ENCODE measurements at regions not wholly inside any gene's neighbourhood (a gene's known extent, or its start where the extent isn't known, plus 50 kb on each side); places are given as distances from the start of the nearest gene placed in this dataset.

DNA sequence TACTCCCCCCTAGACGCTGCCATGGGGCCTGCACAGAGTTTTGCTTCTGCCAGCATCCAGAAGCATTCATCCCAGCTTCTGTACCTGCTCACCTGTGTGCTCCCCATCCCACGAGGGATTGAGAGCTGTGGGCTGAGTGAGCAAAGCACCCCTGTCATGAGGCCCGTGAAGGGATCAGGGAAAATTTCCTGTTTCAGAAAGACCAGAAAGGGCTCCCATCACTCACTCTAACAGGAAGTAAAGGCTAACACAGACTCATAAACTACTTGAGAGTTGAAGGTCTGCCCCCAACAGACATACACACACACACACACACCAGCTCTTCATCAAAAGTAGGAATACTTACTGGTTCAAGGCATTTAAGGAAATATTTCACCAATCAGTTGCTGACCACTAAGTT is 256.5 kb upstream of the NT5E start:
- no peak for DNase-seq (ENCODE audit: low read depth, low spot score)

GRCh38 chr6:85192596-85192995 is 257.3 kb upstream of the NT5E start:
- no peak for DNase-seq (ENCODE audit: low read depth, low spot score)

DNA sequence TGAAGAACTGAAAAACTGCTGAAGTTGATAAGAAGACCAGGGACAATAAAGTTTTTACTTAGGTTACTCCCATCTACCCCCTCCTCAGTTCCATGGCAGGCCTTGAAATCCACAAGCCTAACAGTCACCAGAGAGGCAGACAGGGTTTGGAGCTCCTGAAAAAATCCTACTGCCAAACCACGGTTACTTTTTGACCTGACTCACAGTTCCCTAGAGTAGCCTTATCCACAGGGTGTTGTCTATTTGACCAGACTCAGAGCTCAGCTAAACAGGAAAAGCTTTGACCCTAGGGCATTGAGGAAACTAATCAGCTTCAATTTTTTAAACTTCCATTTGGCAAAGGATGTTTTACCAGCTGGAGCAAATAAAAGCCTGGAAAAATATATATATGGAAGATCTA is 257.7 kb upstream of the NT5E start:
- no peak for DNase-seq (ENCODE audit: low read depth, low spot score)

DNA sequence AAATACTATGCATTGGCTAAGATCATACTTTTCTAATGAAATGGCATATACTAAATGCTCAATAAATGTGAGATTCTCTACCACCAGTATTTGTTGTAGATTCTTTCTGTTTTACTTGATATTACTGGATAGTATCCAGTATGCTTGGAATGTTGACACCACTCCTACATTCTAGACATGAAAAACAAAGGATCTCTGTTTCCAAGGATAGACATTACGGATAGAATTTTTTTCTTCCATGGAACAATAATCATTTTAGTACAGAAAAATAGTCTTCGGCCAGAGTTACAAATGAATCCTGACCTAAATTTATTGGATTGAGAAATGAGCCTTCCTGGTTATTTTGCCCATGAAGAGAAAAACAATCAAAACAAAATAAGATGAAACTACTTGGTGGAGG is 258.2 kb upstream of the NT5E start:
- DNase-seq (ENCODE audit: low read depth, low spot score) = no peak

DNA sequence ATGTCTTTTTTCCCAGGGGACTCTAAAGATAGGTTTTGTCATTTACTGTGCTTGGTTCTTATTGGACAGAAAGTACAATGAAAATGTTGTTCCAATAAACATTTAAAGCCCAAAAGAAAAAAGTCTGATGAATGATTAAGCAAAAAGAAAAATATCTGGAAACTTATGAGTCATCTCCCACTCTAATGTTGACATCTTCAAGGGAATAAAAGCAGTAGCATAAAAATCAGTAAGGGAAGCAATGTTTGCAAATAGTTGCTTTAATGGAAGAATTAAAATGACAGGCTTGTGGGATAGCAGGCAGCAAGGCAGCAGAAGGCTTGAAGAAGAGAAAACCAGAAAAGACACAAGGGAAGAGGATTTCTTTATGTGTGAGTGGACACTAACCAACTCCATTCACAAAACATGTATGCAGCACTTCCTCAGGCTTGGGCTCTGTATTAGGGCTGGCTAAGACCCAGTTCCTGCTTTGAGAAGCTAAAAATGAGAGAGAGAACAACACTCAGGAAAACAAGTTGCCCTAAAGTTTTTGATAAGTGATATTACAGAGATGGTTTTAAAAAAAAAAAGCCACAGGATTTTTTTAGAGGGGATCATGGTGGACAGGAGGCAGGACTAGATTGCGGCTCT is 263.2 kb upstream of the NT5E start:
- no peak for DNase-seq (ENCODE audit: low read depth, low spot score)

DNA sequence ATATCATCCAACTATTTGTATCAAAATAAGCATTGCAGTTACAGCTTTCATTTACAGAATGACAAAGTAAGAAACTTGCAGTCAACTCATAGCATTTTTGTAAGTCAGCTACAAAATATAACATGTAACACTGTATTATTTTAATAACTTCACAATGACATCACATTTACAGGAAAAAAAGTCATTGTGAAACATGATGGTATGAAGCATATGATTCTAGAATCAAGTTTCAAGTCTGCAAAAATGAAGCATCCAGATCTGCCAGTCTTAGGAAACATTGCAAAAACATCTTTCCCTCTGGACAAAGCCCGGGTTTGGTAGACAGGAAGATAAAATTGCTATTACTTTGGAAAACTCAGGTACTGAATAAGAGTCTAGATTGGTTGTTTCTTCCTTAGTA is 263.9 kb upstream of the NT5E start:
- no peak for DNase-seq (ENCODE audit: low read depth, low spot score)

- DNase-seq (ENCODE audit: low read depth, low spot score) = no peak
These were observed 266.0 kb upstream of the NT5E start for GRCh38 chr6:85183841-85184240.

- DNase-seq (ENCODE audit: low read depth, low spot score) = no peak
These were observed 277.2 kb upstream of the NT5E start for GRCh38 chr6:85172705-85173104.

DNA sequence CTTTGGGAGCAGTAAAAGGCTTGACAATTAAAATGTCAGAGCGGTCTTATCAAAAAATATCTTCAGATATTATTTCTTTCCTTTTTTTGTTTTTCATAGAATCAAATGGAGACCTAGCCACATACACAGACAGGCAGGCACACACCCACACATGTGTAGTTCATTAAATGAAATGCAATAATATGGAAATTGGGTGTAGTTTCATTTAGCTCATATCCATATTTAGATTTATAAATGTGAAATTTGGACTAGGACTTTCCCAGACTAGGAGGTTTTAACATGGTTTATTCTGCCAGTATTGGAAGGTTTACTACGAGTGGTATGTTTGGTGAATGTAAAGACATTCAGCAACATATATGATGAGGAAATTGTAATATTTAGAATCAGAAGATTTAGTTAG is 277.7 kb upstream of the NT5E start:
- DNase-seq (ENCODE audit: low read depth, low spot score) = no peak

- no peak for DNase-seq (ENCODE audit: low read depth, low spot score)
These were observed 280.7 kb upstream of the NT5E start for GRCh38 chr6:85169189-85169588.

- no peak for DNase-seq (ENCODE audit: low read depth, low spot score)
These were observed 281.7 kb upstream of the NT5E start for GRCh38 chr6:85168146-85168545.

- no peak for DNase-seq (ENCODE audit: low read depth, low spot score)
These were observed 283.7 kb upstream of the NT5E start for GRCh38 chr6:85166114-85166741.

DNA sequence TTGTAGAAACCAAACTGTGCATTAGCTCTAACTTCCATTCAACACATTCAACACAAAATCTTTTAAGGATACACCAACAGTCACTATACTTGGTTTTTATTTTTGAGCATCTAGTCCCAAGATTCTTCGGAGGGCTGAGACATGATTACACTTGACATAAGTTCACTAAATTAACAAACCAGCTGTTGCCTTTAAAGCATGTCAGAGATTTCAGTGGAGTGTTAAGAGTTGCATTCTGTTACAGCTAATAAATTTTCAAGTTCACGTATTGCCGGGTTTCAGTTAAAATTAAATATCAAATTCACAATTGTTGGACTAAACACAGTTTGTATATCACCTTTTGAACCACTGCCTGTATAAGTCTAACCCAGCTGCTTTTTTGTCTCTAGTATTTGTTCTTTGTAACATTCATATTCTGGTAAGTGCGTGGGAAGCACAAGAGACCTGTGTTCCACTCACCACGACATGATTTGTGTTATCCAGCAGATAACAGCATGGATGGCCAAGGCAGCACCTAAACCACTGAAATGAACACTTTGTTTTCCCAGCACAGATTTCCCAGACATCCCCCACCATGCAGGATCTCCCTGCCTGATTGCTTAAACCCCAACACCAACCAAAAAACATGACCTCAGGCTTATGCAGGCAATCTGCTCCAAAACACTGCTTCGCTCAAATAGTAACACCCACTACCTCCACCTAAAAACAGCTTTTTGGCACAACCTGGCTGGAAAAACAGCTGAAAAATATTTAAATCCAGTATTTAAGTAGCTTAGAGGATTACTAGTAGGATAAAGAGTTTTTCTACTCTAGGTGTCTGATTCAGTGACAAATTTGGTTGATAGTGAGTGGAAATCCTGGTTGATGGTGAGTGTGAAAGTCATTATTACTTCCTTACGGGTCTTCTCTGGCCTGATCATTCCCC is 286.5 kb upstream of the NT5E start:
- no peak for DNase-seq (ENCODE audit: low read depth, low spot score)

- DNase-seq (ENCODE audit: low read depth, low spot score) = no peak
These were observed 292.6 kb upstream of the NT5E start for GRCh38 chr6:85157311-85157710.

DNA sequence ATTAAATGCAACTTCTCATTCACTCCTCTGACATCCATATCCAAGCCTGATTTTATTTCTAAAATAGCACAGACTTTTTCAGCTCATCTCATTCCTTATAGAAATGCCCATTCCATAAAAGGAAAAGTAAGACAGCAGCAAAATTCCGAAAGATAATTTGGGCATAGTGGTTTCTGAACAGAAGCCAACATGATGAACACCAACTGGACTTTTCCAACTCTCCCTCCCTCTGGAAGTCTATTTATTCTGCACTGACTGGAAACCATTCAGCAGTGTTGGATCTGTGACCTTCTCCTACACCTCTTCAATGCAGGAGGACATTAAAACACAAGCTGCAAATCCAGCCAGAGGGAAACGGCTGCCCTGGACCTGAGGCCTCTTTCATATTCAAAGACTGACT is 306.2 kb upstream of the NT5E start:
- DNase-seq (ENCODE audit: low read depth, low spot score) = no peak

GRCh38 chr6:85137865-85138264 is 312.0 kb upstream of the NT5E start:
- DNase-seq (ENCODE audit: low read depth, low spot score) = no peak

GRCh38 chr6:85136310-85136709 is 313.6 kb upstream of the NT5E start:
- DNase-seq (ENCODE audit: low read depth, low spot score) = no peak

- DNase-seq (ENCODE audit: low read depth, low spot score) = no peak
These were observed 314.3 kb upstream of the NT5E start for GRCh38 chr6:85135376-85136094.

DNA sequence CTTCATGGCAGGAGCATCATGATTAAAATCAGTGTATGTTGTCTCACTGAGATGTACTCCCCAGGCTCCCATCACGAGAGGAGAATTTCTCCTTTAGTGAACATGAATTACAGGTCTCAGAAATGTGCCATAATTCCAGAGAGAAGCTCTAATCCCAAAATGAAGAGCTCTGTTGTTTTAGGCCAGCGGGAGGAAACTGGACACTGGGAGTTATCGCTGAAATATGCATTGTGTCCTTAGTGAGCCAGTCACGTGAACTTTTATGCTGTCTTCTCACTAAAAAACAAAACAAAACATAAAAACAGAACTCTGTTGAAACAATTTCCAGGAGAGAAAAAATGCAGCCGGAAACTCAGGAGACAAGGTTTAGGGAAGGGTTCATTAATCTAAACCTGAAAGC is 315.7 kb upstream of the NT5E start:
- DNase-seq (ENCODE audit: low read depth, low spot score) = no peak

DNA sequence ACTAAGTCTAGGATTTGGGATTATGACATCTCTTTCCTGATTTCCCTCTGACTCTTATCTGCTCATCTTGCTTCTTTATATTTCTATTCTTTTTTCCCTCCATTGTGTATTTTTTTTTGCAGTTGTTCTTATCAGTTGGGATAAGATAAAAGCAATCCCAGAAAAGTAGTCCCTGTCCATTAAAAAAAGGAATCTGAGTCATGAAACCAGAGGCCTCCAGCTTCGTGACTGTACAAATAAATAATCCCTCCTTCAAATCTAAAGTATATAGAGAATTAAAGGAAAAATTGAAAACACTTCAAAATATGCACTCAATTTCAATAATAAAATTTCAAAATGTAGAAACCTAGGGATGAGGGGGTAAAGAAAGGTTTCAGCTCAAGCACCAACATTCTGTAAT is 317.8 kb upstream of the NT5E start:
- DNase-seq (ENCODE audit: low read depth, low spot score) = no peak

GRCh38 chr6:85130743-85131142 is 319.1 kb upstream of the NT5E start:
- DNase-seq (ENCODE audit: low read depth, low spot score) = no peak

DNA sequence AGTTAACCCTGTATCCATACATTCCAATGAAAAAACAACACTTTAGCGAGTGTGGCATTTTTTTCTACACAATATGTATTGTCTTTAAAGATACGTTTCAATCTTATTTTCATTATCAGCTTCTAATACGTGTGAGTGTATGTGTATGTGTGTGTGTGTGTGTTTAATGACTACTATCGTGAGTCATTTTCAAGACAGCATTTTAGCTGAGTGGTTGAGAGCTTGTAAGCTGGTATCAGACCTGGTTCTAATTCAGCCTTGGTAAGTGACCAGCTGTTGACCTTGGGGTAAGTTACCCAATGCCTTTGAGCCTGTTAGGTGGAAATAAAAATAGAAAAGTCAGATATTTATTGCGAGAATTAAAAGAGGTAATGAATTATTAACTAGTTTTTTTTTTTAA is 320.0 kb upstream of the NT5E start:
- DNase-seq (ENCODE audit: low read depth, low spot score) = no peak

Data from activated naive CD8-positive, alpha-beta T cell treated with anti-CD3 and anti-CD28 coated beads, Interleukin-2, amount 50 U/mL, for 16 hours (primary cell).